DOHH2 (cell line): ENCODE measurements at regions not wholly inside any gene's neighbourhood (a gene's known extent, or its start where the extent isn't known, plus 50 kb on each side); places are given as distances from the start of the nearest gene placed in this dataset.

ENCODE experiments used
- H3F3A ChIP-seq: fragments of 200-600 bp; sonication (generic), shearing (Covaris generic); 2 replicates; pipeline ENCODE4 v1.6.0; 2016; ENCODE audit warnings: antibody characterized with exemption, mild to moderate bottlenecking; ENCODE audit not compliant: control insufficient read depth, insufficient read depth
- H3K27ac ChIP-seq: fragments of 200-600 bp; sonication (generic); 2 replicates; pipeline ENCODE4 v1.5.1; 2014; ENCODE audit warnings: low read depth, mild to moderate bottlenecking, low read length, moderate library complexity
- H3K27me3 ChIP-seq: fragments of 200-600 bp; sonication (generic); 2 replicates; pipeline ENCODE4 v1.6.1; 2014; ENCODE audit warnings: mild to moderate bottlenecking, low read length, mixed read lengths; ENCODE audit not compliant: control insufficient read depth
- H3K36me3 ChIP-seq: fragments of 200-600 bp; sonication (generic); 2 replicates; pipeline ENCODE4 v1.6.1; 2014; ENCODE audit warnings: mild to moderate bottlenecking, low read length, moderate library complexity, mixed read lengths; ENCODE audit not compliant: control insufficient read depth
- H3K4me1 ChIP-seq: fragments of 200-600 bp; sonication (generic); 2 replicates; pipeline ENCODE4 v1.6.1; 2014; ENCODE audit warnings: mild to moderate bottlenecking, low read length, mixed read lengths; ENCODE audit not compliant: control insufficient read depth
- H3K4me2 ChIP-seq: fragments of 200-600 bp; sonication (generic); 2 replicates; pipeline ENCODE4 v1.6.0; 2014; ENCODE audit warnings: mild to moderate bottlenecking, low read length, moderate library complexity
- H3K4me3 ChIP-seq: fragments of 200-600 bp; sonication (generic); 2 replicates; pipeline ENCODE4 v1.5.1; 2014; ENCODE audit warnings: mild to moderate bottlenecking, low read length, mixed read lengths
- H3K79me2 ChIP-seq: fragments of 200-600 bp; sonication (generic); 2 replicates; pipeline ENCODE4 v1.6.1; 2014; ENCODE audit warnings: mild to moderate bottlenecking, low read length, mixed read lengths; ENCODE audit not compliant: control insufficient read depth
- H3K9me2 ChIP-seq: fragments of 200-600 bp; sonication (generic); replicated peaks from 2 replicates; pipeline ENCODE4 v1.6.1; 2014; ENCODE audit warnings: mild to moderate bottlenecking, low read length, mixed read lengths; ENCODE audit not compliant: control insufficient read depth
- H3K9me3 ChIP-seq: fragments of 200-600 bp; sonication (generic); 2 replicates; pipeline ENCODE4 v1.6.1; 2014; ENCODE audit warnings: antibody characterized with exemption, low read length, mixed read lengths; ENCODE audit not compliant: control insufficient read depth, insufficient read depth
- H4K20me1 ChIP-seq: fragments of 200-600 bp; sonication (generic); 2 replicates; pipeline ENCODE4 v1.6.0; 2014; ENCODE audit warnings: low read depth, mild to moderate bottlenecking, antibody characterized with exemption, low read length, moderate library complexity; ENCODE audit not compliant: control insufficient read depth, insufficient read depth
- CTCF ChIP-seq: fragments of 200-600 bp; sonication (generic); IDR thresholded peaks from one replicate; pipeline ENCODE4 v1.5.1; 2014; ENCODE audit warnings: antibody characterized with exemption, mild to moderate bottlenecking, low read depth, low read length; ENCODE audit not compliant: poor library complexity, severe bottlenecking
- EZH2phosphoT487 ChIP-seq: fragments of 200-600 bp; sonication (generic); IDR thresholded peaks from 2 replicates; pipeline ENCODE4 v1.6.1; 2017; ENCODE audit warnings: borderline replicate concordance, mild to moderate bottlenecking, antibody characterized with exemption, low read length, moderate library complexity, mixed read lengths

- no peaks in the 10 kb centered on the region for H3K27me3 ChIP-seq
Measured at GRCh38 chr2:226656367-226656766, 143.3 kb downstream of the IRS1 start.

GRCh38 chr2:226655871-226656270, 143.7 kb downstream of the IRS1 start:
- no peak for TF ChIP-seq CTCF
- TF ChIP-seq EZH2phosphoT487: no peak
- H3K4me1 ChIP-seq: no peaks in the 10 kb centered on the region
- H3K79me2 ChIP-seq: no peaks in the 10 kb centered on the region
- H3K36me3 ChIP-seq: no peaks in the 10 kb centered on the region
- H3K27ac ChIP-seq: no peak overlapping the region
- no peaks in the 10 kb centered on the region for H3K27me3 ChIP-seq
- no peaks in the 10 kb centered on the region for H3F3A ChIP-seq
- H3K4me2 ChIP-seq: no peak overlapping the region
- no peaks in the 10 kb centered on the region for H3K9me2 ChIP-seq
- no peaks in the 10 kb centered on the region for H4K20me1 ChIP-seq
- no peak overlapping the region for H3K4me3 ChIP-seq
- H3K9me3 ChIP-seq: no peaks in the 10 kb centered on the region

More at GRCh38 chr2:226656367-226656766, 143.3 kb downstream of the IRS1 start:
- H3K27ac ChIP-seq: no peak overlapping the region
- H3K9me2 ChIP-seq: no peaks in the 10 kb centered on the region
- no peaks in the 10 kb centered on the region for H3K79me2 ChIP-seq
- H3F3A ChIP-seq: no peaks in the 10 kb centered on the region
- no peaks in the 10 kb centered on the region for H3K4me1 ChIP-seq
- H4K20me1 ChIP-seq: no peaks in the 10 kb centered on the region
- no peaks in the 10 kb centered on the region for H3K36me3 ChIP-seq
- no peaks in the 10 kb centered on the region for H3K9me3 ChIP-seq
- H3K4me3 ChIP-seq: no peak overlapping the region
- no peak for TF ChIP-seq EZH2phosphoT487
- no peak overlapping the region for H3K4me2 ChIP-seq

- H3K9me3 ChIP-seq: peaks cover 6% of the 10 kb centered on the region; the same call in 1 of the 2 replicates
- H3K4me2 ChIP-seq: no peak overlapping the region
- H3K27me3 ChIP-seq: no peaks in the 10 kb centered on the region
- no peaks in the 10 kb centered on the region for H3K4me1 ChIP-seq
- H3K27ac ChIP-seq: no peak overlapping the region
- H4K20me1 ChIP-seq: no peaks in the 10 kb centered on the region
- H3K79me2 ChIP-seq: no peaks in the 10 kb centered on the region
- TF ChIP-seq CTCF: no peak
- no peak for TF ChIP-seq EZH2phosphoT487
- H3K36me3 ChIP-seq: no peaks in the 10 kb centered on the region
- H3K4me3 ChIP-seq: no peak overlapping the region
- H3F3A ChIP-seq: no peaks in the 10 kb centered on the region
- H3K9me2 ChIP-seq: no peaks in the 10 kb centered on the region
Measured at GRCh38 chr2:226652983-226653765, 146.4 kb downstream of the IRS1 start.

- Histone ChIP-seq H3K27me3 (no peaks in the 10 kb centered on the region), H3K9me2 (no peaks in the 10 kb centered on the region), H3K36me3 (no peaks in the 10 kb centered on the region), H3K27ac (no peak overlapping the region), H3F3A (no peaks in the 10 kb centered on the region), H3K4me3 (no peak overlapping the region), H3K4me2 (no peak overlapping the region), H3K9me3 (peaks cover 6% of the 10 kb centered on the region; the same call in 1 of the 2 replicates), H3K4me1 (no peaks in the 10 kb centered on the region), H3K79me2 (no peaks in the 10 kb centered on the region), H4K20me1 (no peaks in the 10 kb centered on the region)
- no peak for TF ChIP-seq CTCF
- TF ChIP-seq EZH2phosphoT487: no peak
Measured at GRCh38 chr2:226652369-226652768, 147.3 kb downstream of the IRS1 start.
